ENCODE measurements at regions not wholly inside any gene's neighbourhood (a gene's known extent, or its start where the extent isn't known, plus 50 kb on each side); places are given as distances from the start of the nearest gene placed in this dataset.
A peak's percentile ranks its signal among the peaks of the same experiment; 100 is the strongest.
"Not testable (repeated sequence)": the region's sequence is repeated elsewhere in the genome, so short reads cannot be mapped to it uniquely, and the experiment has no call there.

DNA sequence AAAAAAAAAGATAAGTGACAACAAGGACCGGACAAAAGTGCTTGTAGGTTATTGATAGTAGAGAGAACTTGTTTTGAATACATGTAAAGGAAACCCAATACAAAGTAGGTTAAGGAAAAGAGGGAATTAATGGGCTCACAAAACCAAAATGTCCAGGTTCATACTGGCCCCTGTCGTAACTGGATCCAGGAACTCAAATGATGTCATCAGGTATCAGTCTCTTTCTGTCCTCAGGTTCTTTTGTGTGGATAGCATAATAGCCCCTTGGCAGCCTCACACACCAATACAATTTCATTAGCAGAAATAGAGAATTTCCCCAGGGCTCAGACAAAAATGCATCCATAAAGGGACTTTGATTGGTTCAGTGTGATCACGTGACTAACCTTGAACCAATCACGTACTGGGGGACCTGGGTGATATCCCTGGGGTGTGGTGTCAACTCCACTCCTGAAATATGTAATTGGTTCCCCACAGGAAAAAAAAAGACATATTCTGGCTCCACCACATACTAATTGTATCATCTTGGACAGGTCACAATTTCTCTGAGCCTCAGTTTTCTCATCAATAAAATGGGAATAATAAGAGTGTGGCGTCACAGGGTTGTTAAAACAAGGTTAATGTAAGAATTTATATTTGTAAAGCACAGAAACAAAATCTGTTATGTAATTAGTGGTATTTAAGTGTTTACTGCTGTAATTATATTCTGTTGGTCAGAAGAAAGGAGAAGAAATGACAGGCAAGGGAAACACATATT is 174.8 kb downstream of the PDGFRA start:
- DNase-seq (ENCODE audit: low spot score) = no peak

DNA sequence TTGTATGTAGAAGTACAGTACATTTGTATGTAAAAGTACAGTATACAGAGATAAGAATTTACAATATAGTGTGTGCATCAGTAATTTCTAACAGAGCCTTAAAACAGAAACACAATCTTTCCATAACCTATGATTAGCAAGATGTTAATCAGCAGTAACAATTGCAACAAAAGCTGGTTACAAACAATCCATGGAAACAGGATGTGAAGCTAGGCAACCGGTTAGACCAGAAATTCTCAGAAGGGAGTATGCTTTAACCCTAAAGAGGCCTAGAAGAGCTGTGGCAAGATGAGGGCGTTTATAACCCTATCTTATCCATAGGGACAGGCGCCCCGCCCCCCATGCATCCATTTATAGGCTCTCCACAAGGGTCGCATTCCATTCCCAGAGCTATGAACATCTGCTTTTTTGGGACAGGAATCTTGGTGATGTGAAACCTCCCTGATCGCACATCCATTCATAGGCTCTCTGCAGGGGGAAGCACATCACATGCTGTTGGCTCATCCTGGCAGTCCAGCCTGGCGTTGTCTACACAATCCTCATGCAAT is 180.3 kb downstream of the PDGFRA start:
- not testable (repeated sequence) for DNase-seq (ENCODE audit: low spot score)

DNA sequence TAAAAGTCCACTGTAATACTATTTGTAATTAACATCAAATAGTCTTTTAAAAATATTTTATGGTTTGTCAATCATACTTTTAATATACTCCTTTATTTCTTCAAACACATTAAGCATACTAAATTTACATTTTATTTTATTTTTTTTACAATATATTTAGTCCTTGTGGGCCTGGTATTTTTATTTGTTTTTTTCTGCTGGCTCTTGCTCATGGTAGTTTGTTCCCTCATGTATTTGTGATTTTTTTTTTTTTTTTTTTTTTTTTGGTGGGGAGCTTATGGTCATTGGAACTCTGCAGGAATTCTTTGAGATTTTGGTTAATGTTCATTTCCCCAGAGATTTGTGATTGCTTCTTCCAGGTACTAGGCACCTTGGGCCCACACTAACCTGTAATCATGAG is 185.5 kb downstream of the PDGFRA start:
- no peak for DNase-seq (ENCODE audit: low spot score)

DNA sequence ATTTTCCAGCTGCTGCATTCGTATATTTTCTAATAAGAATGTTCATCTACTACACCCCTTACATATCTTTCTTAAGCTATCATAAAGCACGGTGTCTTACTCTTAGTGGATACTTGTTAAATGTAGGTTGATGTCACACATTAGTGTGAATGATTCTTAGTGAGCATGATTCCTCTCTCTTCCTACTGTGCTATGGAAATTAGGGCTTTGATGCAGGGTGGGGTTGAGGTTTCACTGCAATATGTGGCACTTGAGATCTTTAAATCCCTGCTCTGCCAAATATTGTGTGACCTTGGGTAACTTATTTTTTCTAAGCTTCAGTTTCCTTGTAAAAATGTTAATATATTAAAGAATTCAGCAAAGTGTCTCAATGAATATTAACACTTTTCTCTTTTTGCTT is 188.4 kb downstream of the PDGFRA start:
- DNase-seq (ENCODE audit: low spot score) = no peak

DNA sequence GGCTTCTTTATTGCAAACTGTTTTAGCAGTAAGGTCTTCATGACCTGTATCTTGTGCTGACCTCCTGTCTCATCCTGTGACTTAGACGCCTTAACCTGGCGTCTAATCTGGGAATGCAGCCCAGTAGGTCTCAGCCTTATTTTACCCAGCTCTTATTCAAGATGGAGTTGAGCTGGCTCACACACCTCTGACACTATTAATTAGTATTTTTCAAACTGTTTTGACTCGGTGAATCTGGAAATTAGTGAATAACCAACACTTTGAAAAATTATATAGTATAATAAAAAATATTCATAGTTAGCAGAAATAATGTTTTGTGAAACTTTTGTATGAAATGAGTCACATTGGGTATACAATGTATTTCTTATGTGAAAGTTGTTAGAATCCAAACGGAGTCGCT is 189.4 kb downstream of the PDGFRA start:
- DNase-seq (ENCODE audit: low spot score) = no peak

DNA sequence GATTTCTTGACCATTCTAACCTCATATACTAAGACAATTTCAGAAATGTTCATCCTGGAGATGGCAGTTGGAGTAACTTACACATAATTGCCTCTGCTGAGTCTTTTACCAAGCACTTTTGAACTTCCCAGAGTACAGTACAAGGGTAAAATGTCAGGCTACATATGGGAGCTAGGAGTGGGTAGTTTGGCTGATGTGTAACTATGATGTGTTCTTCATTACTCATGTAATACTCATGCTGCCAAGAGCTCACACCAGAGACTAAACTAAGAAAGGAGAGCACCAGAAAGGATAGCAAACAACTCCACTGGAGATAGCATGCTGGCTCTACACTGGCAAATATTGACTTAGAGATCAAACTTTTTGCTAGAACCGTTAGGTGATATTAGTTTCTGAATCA is 194.0 kb downstream of the PDGFRA start:
- no peak for DNase-seq (ENCODE audit: low spot score)

DNA sequence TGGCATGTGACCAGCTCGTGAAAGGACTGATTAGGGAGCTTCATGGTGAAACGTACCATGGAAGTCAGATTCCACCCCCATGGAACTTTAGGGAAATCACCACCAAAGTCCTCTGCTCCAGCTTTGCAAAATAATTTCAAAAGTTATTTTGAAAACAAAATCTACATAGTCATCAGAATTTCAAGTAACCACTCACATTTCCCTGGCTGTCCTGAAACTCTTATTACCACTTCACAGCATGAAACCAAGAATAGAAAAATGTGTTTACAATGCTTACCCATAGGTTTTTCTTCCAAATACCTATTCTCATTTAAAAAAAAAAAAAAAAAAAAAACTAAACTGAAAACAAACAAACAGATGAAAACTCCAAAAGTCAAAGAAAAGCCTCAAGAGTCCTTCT is 198.7 kb downstream of the PDGFRA start:
- no peak for DNase-seq (ENCODE audit: low spot score)

DNA sequence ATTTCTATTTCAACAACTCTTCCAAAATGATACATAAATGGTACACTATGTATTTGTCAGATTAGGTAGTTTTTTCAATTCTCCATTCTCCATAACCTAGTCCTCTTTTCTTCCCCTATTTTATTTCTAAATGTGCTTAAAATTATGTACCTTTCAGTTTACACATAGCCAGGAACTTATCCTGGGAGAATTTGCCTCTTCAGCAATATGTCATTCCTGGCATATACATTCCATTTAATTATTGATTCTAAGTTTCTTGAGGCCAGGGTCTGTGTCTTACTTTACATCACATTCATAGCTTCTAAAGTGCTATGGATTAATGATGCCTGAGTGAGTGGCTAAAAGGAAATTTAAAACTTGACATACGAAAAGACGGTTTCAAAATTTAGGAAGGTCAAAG is 199.8 kb downstream of the PDGFRA start:
- no peak for DNase-seq (ENCODE audit: low spot score)

DNA sequence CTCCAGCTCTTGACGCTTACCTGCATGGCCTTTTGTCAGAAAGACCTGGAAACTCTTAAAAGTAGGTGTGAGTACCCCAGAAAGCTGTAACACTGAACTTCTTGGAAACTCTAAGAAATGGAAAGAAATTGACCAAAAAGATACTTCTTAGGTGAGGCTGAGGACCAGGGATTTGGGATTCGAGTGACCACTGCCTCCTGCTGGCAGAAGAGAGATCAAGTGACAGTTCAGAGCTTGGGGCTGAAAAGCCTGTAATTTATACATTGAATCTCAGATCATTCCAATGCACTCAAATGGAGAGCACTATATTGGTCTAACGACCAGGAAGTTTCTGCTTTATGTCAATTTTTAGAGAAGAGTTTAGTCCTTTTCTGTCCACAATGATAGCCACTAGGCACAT is 204.6 kb downstream of the PDGFRA start:
- peak; percentile 23 for DNase-seq (ENCODE audit: low spot score)

DNA sequence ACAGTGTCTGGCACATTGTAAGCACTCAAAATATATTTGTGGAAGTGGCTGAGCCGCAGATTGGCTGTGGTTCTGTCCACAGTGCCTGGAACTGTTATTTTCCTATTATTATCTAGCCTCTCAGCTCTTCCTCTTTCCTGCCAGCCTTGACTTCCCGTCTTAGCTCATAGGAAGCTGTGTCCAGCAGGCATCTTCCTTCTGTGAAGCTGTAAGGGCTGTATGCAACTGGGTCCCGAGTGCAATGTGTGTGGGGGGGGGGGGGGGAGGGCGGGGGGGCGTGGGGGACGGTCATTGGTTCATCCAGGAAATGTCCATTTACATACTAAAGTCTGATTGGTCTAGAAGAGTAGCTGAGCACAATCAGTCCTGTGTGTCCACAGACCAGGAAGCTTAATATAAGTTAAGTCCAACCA is 210.7 kb downstream of the PDGFRA start:
- DNase-seq (ENCODE audit: low spot score) = peak; percentile 42

DNA sequence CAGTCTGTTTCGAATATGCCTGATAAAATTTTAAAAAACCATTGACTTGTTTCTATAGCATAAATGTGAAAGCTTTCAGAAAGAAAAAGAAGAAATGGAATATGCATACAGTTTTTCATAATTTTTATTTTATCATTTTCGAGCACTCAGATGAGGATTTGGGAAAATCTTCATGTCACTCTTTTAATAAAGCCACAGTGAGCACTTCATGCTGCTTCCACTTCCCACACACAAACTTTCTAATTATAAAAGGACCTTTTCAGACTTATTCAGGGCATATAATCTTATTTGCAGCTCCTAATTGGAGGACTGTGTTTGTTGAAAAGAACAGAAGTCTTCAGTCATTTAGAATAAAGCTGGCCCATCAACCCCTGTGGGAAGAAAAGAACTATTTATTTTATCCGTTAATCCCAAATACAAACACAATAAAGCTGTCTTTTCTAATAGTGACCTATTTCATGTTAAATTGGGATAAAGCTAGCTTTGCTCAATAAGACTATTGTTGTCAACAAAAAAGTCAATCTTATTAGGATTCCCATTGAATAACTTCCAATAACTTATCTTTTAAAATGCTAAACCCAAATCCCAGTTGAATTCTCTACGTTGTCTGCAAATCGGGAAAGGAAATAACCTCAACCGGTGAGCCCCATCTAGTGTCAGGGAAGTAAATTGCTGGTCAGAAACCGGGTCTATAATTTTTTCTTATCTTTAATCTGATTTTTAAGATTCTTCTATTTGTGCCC is 211.5 kb downstream of the PDGFRA start:
- peak; percentile 27 for DNase-seq (ENCODE audit: low spot score)

DNA sequence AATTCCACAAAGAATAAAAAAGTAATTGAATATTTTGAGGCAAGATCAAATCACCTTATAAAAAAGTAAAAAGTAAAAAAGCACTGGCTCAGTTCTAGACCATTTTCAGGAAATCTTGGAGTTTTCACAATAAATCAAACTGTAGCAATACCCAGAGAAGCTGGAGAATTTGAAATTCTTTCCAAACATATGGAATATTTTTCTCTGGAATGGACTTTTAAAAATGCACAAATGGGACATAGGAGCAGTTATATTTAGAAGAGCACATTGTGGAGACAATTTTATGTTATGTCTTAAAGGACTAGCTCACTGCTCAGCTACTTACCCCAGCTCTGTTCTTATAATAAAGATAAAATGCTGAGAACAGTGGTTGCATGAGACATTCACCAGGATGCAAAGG is 211.9 kb upstream of the KIT start:
- DNase-seq (ENCODE audit: low spot score) = no peak

DNA sequence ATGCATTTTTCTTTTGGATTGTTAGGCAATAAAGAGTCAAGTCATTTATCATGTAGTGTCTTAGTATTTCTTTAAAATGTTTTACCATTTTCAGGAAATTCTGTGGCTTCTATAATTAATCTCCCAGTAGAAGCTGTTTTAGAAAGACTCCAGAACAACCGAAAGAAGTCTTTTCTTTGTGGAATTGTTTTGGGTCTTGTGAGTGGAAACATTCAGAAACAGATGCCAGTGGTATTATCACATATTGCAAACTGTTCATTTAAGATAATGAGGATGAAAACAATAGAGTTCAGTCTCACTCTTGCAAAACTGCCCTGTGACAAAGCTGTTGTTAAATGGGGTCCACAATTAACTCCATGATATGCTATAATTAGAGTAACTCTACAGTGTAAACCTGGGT is 211.2 kb upstream of the KIT start:
- DNase-seq (ENCODE audit: low spot score) = no peak

DNA sequence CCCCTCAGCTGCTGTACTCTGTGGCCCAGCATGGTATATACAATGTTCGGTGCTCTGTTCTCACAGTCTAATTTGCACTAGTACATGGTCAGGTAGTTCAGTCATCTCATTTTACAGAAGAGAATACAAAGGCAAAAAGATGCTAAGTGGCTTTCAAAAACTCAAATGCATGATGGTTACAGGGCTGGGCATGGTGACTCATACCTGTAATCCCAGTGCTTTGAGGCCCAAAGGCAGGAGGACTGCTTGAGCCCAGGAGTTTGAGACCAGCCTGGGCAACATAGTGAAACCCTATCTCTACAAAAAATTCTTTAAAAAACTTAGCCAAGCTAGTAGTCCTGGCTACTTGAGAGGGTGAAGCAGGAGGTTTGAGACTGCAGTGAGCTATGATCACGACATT is 210.5 kb upstream of the KIT start:
- DNase-seq (ENCODE audit: low spot score) = no peak

DNA sequence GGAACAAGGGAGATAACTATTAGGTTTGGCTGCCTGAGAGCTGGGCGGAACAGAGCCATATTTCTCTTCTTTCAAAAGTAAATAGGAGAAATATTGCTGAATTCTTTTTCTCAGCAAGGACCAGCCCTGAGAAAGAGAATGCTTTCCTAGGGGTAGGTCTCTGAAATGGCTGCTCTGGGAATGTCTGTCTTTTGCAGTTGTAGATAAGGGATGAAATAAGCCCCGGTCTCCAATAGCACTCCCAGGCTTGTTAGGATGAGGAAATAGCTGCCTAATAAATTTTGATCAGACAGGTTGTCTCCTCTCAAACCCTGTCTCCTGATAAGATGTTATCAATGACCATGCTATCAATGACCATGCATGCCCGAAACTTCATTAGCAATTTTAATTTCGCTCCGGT is 207.8 kb upstream of the KIT start:
- no peak for DNase-seq (ENCODE audit: low spot score)

DNA sequence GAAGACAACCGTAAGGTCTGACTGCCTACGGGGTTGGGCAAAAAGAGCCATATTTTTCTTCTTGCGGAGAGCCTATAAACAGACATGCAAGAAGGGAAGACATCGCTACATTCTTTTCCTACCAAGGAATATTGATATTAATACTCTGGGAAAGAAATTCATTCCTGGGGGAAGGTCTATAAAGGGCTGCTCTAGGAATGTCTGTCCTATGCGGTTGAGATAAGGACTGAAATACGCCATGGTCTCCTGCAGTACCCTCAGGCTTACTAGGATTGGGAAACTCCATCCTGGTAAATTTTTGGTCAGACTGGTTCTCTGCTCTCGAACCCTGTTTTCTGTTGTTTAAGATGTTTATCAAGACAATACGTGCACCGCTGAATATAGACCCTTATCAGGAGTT is 190.8 kb upstream of the KIT start:
- DNase-seq (ENCODE audit: low spot score) = not testable (repeated sequence)

DNA sequence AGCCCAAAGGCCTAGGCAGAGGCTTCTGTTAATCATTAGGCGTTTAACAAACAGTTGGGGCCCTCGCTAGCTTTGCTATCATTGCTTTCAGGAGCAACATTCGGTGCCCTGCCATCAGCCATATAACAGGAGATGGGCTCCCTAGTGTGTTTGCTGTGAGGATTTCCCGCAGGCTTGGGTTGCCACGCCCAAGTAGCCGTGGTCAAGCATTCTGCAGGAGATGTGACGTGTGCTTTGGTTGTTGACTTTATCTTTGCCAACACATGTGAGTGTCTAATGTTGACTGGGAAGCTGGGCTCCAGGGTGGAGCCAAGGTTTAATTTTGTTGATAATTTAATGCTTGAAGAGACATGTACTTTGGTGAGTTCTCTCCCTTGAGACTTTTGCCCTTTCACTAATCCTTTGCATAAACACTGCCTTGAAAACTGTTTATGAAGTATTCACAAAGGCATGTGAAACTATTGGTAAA is 184.6 kb upstream of the KIT start:
- DNase-seq (ENCODE audit: low spot score) = no peak

DNA sequence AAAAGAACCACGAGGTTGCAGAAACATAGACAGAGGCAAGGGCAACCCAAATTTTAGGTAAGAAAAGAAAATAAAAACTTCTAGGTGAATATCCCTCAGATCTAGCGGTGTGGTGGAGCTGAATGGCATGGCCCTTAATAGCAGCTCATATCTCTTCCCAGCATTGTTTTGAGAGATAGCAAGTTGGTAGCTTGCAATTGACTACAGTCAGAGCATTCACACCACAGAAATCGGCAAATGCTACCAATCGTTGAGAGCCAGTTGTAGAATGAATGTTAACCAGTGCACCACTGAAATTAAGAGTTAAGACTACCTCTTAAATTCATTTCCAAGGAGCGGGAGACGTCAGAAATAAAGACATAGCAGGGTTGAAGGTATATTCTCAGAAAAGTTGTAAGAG is 184.0 kb upstream of the KIT start:
- no peak for DNase-seq (ENCODE audit: low spot score)

DNA sequence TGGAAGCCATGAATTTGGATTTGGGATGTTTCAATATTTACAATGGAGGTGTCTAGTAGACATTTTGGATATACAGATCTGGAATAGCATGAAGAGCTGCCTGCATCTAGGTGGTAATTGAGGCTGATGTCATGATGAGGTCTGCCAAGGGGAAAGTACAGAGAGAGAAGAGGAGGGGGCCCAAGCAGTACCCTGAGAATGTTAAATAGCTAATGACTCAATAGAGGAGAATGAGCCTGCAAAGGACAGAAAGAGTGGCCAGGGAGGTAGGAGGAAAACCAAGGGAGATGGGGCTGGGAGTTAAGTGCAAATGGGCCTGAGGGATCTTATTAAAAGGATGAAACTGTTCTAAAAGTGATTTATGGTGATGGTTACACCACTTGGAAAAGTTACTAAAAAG is 182.2 kb upstream of the KIT start:
- DNase-seq (ENCODE audit: low spot score) = no peak

DNA sequence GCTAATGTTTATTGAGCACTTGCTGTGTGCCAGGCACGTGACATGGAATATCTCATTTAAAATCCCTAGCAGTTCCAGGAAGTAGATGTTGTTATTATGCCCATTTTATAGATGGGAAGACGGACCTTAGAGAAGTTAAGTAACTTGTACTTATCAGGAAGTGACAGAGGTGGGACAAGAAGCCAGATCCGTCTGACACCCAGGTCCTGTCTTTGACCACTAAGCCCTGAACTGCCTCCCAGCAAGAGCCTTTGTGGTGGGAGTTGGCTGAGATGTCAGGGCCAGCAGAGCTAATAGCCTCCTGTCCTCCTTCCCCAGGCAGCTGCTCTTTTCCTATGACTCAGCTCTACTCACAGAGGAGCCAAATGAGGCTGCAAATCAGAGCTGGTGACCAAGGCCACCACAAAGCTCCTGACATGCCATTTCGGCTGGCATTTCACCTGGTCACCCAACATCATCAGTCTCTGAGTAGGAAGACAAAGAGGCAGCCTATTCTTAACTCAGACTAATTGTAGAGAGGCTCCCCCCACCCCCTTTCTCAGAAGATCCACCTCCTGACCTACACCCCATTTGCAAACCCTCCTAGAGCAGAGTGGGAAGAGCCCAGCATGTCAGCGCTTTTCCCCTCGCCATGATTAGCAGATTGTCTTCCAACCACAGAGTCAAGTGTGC is 175.1 kb upstream of the KIT start:
- DNase-seq (ENCODE audit: low spot score) = no peak

DNA sequence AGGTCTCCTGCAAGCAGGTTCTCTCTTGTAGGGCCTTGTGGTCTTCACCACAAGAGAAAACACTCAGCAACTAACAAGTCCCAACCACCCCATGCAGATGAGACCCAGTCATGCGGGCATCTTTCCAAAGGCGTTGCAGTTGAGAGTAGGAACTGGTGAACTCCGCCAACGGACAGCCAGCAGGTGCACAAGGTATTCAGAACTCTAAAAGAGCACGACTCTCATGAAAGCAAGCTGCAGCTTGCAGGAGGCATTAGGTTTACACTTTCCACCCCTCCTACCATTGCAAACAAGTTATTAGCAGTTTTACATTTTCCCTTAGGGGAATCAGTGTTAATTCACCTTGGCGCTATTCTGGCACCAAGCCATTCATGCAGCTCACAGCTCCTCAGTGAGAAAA is 173.4 kb upstream of the KIT start:
- DNase-seq (ENCODE audit: low spot score) = no peak

DNA sequence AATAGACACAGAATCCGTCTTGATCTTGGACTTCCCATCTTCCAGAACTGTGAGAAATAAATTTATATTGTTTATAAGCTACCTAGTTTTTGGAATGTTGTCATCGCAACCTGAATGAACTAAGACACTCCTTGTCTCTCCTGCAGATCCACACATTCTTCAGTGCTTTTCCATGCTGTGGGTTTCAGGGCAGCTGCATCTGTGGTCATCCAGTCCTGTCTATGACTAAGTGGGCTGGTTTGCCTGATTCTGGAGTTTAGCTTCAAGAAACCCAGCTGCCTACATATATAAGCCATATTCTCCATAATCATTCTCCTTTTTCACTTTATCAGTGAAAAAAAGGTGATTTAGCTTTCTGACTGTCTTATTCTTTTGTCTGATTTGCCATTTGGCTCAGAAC is 170.3 kb upstream of the KIT start:
- no peak for DNase-seq (ENCODE audit: low spot score)

DNA sequence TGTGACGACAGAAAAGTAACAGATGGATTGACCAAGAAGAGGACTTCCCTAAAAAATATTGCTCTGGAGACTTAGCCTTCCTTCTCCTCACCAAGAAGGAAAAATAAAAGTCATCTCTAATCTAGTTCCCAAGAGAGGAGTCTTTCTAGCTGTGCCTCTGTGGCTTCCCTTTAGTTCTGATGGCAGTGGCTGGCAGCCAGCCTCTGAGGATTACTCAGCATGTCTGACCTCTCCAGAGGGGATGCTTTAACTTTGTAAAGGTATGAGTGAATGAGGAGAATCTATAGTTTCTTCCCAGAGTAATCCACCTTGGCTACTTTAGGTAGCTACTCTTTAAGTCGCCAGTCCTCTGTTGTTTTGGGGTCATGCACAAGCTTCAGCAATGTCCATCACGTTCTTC is 163.9 kb upstream of the KIT start:
- no peak for DNase-seq (ENCODE audit: low spot score)
